HCT116 (cell line): ENCODE measurements at regions not wholly inside any gene's neighbourhood (a gene's known extent, or its start where the extent isn't known, plus 50 kb on each side); places are given as distances from the start of the nearest gene placed in this dataset.

ENCODE experiments used
- ATF3 ChIP-seq: IDR thresholded peaks from 2 replicates; pipeline ENCODE4 v1.6.1; 2012
- CTCF ChIP-seq, 3 experiments: fragments of 200-600 bp in 1 of 3; sonication (generic) in 1 of 3; IDR thresholded peaks in 2 of 3; conservative IDR thresholded peaks in 1 of 3; 2 replicates each; pipeline ENCODE4 v1.5.1; 2012 to 2017; ENCODE audit warnings: low read depth in 2 of 3, low read length in 2 of 3, antibody characterized with exemption in 1 of 3, borderline replicate concordance in 1 of 3, control low read depth in 1 of 3, mild to moderate bottlenecking in 1 of 3, mixed read lengths in 1 of 3, mixed run types in 1 of 3, moderate library complexity in 1 of 3; ENCODE audit not compliant: insufficient read depth in 1 of 3
- EZH2phosphoT487 ChIP-seq: fragments of 200-600 bp; IDR thresholded peaks from 2 replicates; pipeline ENCODE4 v1.6.1; 2018; ENCODE audit warnings: antibody characterized with exemption, borderline replicate concordance
- FOSL1 ChIP-seq: IDR thresholded peaks from 2 replicates; pipeline ENCODE4 v1.6.1; 2012; ENCODE audit warnings: low read depth
- POLR2A ChIP-seq: IDR thresholded peaks from 2 replicates; pipeline ENCODE4 v1.7.0; 2011; ENCODE audit warnings: borderline replicate concordance; ENCODE audit not compliant: insufficient read depth, insufficient read length; ENCODE audit errors: extremely low read depth
- POLR2AphosphoS5 ChIP-seq: IDR thresholded peaks from 2 replicates; pipeline ENCODE4 v1.6.1; 2011; ENCODE audit warnings: mild to moderate bottlenecking, low read depth, low read length, moderate library complexity
- SRF ChIP-seq: IDR thresholded peaks from 2 replicates; pipeline ENCODE4 v1.6.1; 2012; ENCODE audit warnings: low read depth
- YY1 ChIP-seq: IDR thresholded peaks from 2 replicates; pipeline ENCODE4 v1.6.1; 2011; ENCODE audit warnings: low read length, low read depth, moderate library complexity, mild to moderate bottlenecking; ENCODE audit not compliant: insufficient replicate concordance; ENCODE audit errors: extremely low read depth
- ZNF274 ChIP-seq: fragments of 200-500 bp; sonication (Bioruptor generic); IDR thresholded peaks from 2 replicates; pipeline ENCODE4 v1.6.1; 2014; ENCODE audit warnings: mild to moderate bottlenecking, low read depth, low read length, inconsistent platforms

GRCh38 chr2:208722731-208723130 lies 316.1 kb downstream of the PTH2R start:
- TF ChIP-seq POLR2AphosphoS5, result no peak
- TF ChIP-seq CTCF (IDR thresholded peaks at IDR 0.05 in 2 of 3, conservative IDR thresholded peaks at IDR 0.05 in 1 of 3; ENCODE audit: borderline replicate concordance in 1 of 3, insufficient read depth in 1 of 3, low read depth in 2 of 3, low read length in 2 of 3), result no peak
- TF ChIP-seq YY1, result no peak
- TF ChIP-seq ZNF274, result no peak
- TF ChIP-seq FOSL1, result no peak
- TF ChIP-seq POLR2A, result no peak
- TF ChIP-seq SRF, result no peak
- no peak for TF ChIP-seq ATF3
- TF ChIP-seq EZH2phosphoT487, result no peak
